ENCODE measurements at regions not wholly inside any gene's neighbourhood (a gene's known extent, or its start where the extent isn't known, plus 50 kb on each side); places are given as distances from the start of the nearest gene placed in this dataset.

GRCh38 chr14:26395726-26396125 is 202.1 kb downstream of the NOVA1 start:
- no peak for DNase-seq (ENCODE audit: low read depth in 2 of 2)

GRCh38 chr14:26394150-26394810 is 203.6 kb downstream of the NOVA1 start:
- DNase-seq (ENCODE audit: low read depth in 2 of 2) = no peak

- DNase-seq (ENCODE audit: low read depth in 2 of 2) = no peak
Measured at GRCh38 chr14:26392498-26392897, 205.3 kb downstream of the NOVA1 start.

- DNase-seq (ENCODE audit: low read depth in 2 of 2) = peak in 1 of 2 donors; percentile 2
Measured at GRCh38 chr14:26389646-26390508, 208.0 kb downstream of the NOVA1 start.

GRCh38 chr14:26385310-26385709 is 212.5 kb downstream of the NOVA1 start:
- no peak for DNase-seq (ENCODE audit: low read depth in 2 of 2)

GRCh38 chr14:26382901-26383685 is 214.7 kb downstream of the NOVA1 start:
- DNase-seq (ENCODE audit: low read depth in 2 of 2) = no peak

- no peak for DNase-seq (ENCODE audit: low read depth in 2 of 2)
Measured at GRCh38 chr14:26381405-26381804, 216.4 kb downstream of the NOVA1 start.

GRCh38 chr14:26380637-26381036 is 217.2 kb downstream of the NOVA1 start:
- DNase-seq (ENCODE audit: low read depth in 2 of 2) = no peak

GRCh38 chr14:26379951-26380350 is 217.9 kb downstream of the NOVA1 start:
- DNase-seq (ENCODE audit: low read depth in 2 of 2) = no peak

GRCh38 chr14:26377150-26377549 is 220.7 kb downstream of the NOVA1 start:
- no peak for DNase-seq (ENCODE audit: low read depth in 2 of 2)

- no peak for DNase-seq (ENCODE audit: low read depth in 2 of 2)
Measured at GRCh38 chr14:26370115-26370514, 227.7 kb downstream of the NOVA1 start.

GRCh38 chr14:26363689-26364088 is 234.1 kb downstream of the NOVA1 start:
- no peak for DNase-seq (ENCODE audit: low read depth in 2 of 2)

GRCh38 chr14:26344596-26344995 is 253.2 kb downstream of the NOVA1 start:
- DNase-seq (ENCODE audit: low read depth in 2 of 2) = no peak

GRCh38 chr14:26339381-26339780 is 258.5 kb downstream of the NOVA1 start:
- no peak for DNase-seq (ENCODE audit: low read depth in 2 of 2)

GRCh38 chr14:26338231-26338630 is 259.6 kb downstream of the NOVA1 start:
- no peak for DNase-seq (ENCODE audit: low read depth in 2 of 2)

GRCh38 chr14:26334288-26334687 is 263.5 kb downstream of the NOVA1 start:
- no peak for DNase-seq (ENCODE audit: low read depth in 2 of 2)

GRCh38 chr14:26332966-26333365 is 264.9 kb downstream of the NOVA1 start:
- DNase-seq (ENCODE audit: low read depth in 2 of 2) = no peak

- no peak for DNase-seq (ENCODE audit: low read depth in 2 of 2)
Measured at GRCh38 chr14:26330982-26331381, 266.9 kb downstream of the NOVA1 start.

GRCh38 chr14:26328791-26329190 is 269.0 kb downstream of the NOVA1 start:
- DNase-seq (ENCODE audit: low read depth in 2 of 2) = no peak

GRCh38 chr14:26323869-26324268 is 274.0 kb downstream of the NOVA1 start:
- no peak for DNase-seq (ENCODE audit: low read depth in 2 of 2)

- no peak for DNase-seq (ENCODE audit: low read depth in 2 of 2)
Measured at GRCh38 chr14:26320886-26321285, 276.9 kb downstream of the NOVA1 start.
